Spleen (tissue), 7 donors: ENCODE measurements at regions not wholly inside any gene's neighbourhood (a gene's known extent, or its start where the extent isn't known, plus 50 kb on each side); places are given as distances from the start of the nearest gene placed in this dataset.

ENCODE experiments used
- CTCF ChIP-seq, 11 experiments: fragments of 200-600 bp in 7 of 11; fragments of 450-650 bp in 4 of 11; sonication (generic) in 4 of 11; IDR thresholded peaks in 8 of 11; conservative IDR thresholded peaks in 3 of 11; 1 replicate in 7 of 11; 2 replicates in 4 of 11; pipeline versions ENCODE4 v1.4.0 to v1.8.0; 2016 to 2021; ENCODE audit warnings: antibody characterized with exemption in 11 of 11, inconsistent platforms in 4 of 11, mild to moderate bottlenecking in 1 of 11
- POLR2A ChIP-seq, 3 donors: fragments of 450-650 bp; IDR thresholded peaks; one replicate each; pipeline ENCODE4 v1.5.1; 2017; ENCODE audit warnings: antibody characterized with exemption in 3 of 3, mild to moderate bottlenecking in 1 of 3
- donor health status: DM: no; HTN: no; CAD: no; lungs with moderate emphysema.
- donor health status: DM: no; HTN: no; CAD: no.
- donor health status: DM: no; HTN: no; CAD: no.

- TF ChIP-seq CTCF (IDR thresholded peaks at IDR 0.05 in 8 of 11, conservative IDR thresholded peaks at IDR 0.05 in 3 of 11): no peak
- TF ChIP-seq POLR2A (IDR thresholded peaks at IDR 0.05): no peak
Observed at GRCh38 chr5:17879276-17879675, 245.0 kb downstream of the TAF11L14 start.
